ENCODE measurements at regions not wholly inside any gene's neighbourhood (a gene's known extent, or its start where the extent isn't known, plus 50 kb on each side); places are given as distances from the start of the nearest gene placed in this dataset.

- no peak overlapping the region for H2BK20ac ChIP-seq (ENCODE audit: low read length)
- no peak for DNase-seq (ENCODE audit: low read depth in 1 of 2, low spot score in 2 of 2)
- H3K4me2 ChIP-seq (ENCODE audit: insufficient read depth in 1 of 2, low read depth in 2 of 2, low read length in 2 of 2), result no peak overlapping the region
- H2AFZ ChIP-seq (ENCODE audit: low read length), result no peak overlapping the region
- H4K91ac ChIP-seq (replicated peaks; ENCODE audit: insufficient read length, low read length), result no peak overlapping the region
- H3K14ac ChIP-seq (ENCODE audit: insufficient read length), result no peak overlapping the region
- no peaks in the 10 kb centered on the region for H4K20me1 ChIP-seq (replicated peaks in 1 of 2; ENCODE audit: control insufficient read depth in 1 of 2, insufficient read depth in 2 of 2, low read length in 2 of 2)
- H3K4ac ChIP-seq (replicated peaks; ENCODE audit: insufficient read length, low read depth, low read length), result no peak overlapping the region
- no peak overlapping the region for H2BK12ac ChIP-seq (ENCODE audit: low read depth, low read length)
- H2AK5ac ChIP-seq (ENCODE audit: low read depth, low read length), result no peak overlapping the region
- H3K56ac ChIP-seq (replicated peaks; ENCODE audit: insufficient read length, low read depth, low read length), result no peak overlapping the region
- no peaks in the 10 kb centered on the region for H3K36me3 ChIP-seq (ENCODE audit: control insufficient read depth in 2 of 4, insufficient read depth in 4 of 4, low read length in 3 of 4)
- no peaks in the 10 kb centered on the region for H3K79me1 ChIP-seq (ENCODE audit: low read depth, low read length)
- no peak overlapping the region for H3K9ac ChIP-seq (replicated peaks in 1 of 4; ENCODE audit: extremely low read depth in 1 of 4, low read depth in 3 of 4, low read length in 3 of 4)
- H2BK120ac ChIP-seq (replicated peaks; ENCODE audit: low read depth, low read length), result no peak overlapping the region
- WGBS, 2 experiments (ENCODE audit: extremely low coverage in 1 of 2, insufficient coverage in 1 of 2, insufficient read length in 1 of 2, insufficient replicate concordance in 2 of 2, low coverage in 1 of 2, low lambda C conversion rate in 2 of 2, missing lambda C conversion rate in 1 of 2), result 62% methylated on average over 3 of the region's 3 CpGs; no CpG with 5 or more reads in 1 of the 2 experiments
- no peak overlapping the region for H3K4me3 ChIP-seq (ENCODE audit: extremely low read depth in 1 of 4, insufficient read depth in 2 of 4, low read depth in 3 of 4, low read length in 4 of 4)
- no peak overlapping the region for H2BK5ac ChIP-seq (ENCODE audit: low read depth, low read length)
- CTCF ChIA-PET (ENCODE audit: partially characterized antibody), result interaction anchor here (1.5 kb wide), 1 partner anchor 12 kb away, joined by 3 read pairs; no protein-coding TSS in a partner anchor
- no peak overlapping the region for H4K5ac ChIP-seq (ENCODE audit: insufficient read length, low read depth, low read length)
- no peak overlapping the region for H3K18ac ChIP-seq (ENCODE audit: extremely low read depth, low read length)
- H3K27ac ChIP-seq (ENCODE audit: low read depth, low read length), result no peak overlapping the region
- POLR2A ChIA-PET (ENCODE audit: partially characterized antibody), result interaction anchor here (1.2 kb wide), 1 partner anchor 11 kb away, joined by 3 read pairs; no protein-coding TSS in a partner anchor
- no peaks in the 10 kb centered on the region for H3K79me2 ChIP-seq (ENCODE audit: control insufficient read depth in 1 of 2, insufficient read depth in 2 of 2, low read length in 2 of 2)
- no peaks in the 10 kb centered on the region for H3K9me3 ChIP-seq (ENCODE audit: insufficient read depth in 2 of 2, low read depth in 1 of 2, low read length in 1 of 2)
- H3K27me3 ChIP-seq (replicated peaks in 1 of 4; ENCODE audit: control insufficient read depth in 3 of 4, extremely low read depth in 1 of 4, insufficient read depth in 3 of 4, low read length in 3 of 4), result no peaks in the 10 kb centered on the region
- H2BK15ac ChIP-seq (ENCODE audit: low read length), result no peak overlapping the region
- no peak overlapping the region for H3K23ac ChIP-seq (ENCODE audit: insufficient read length)
- no peak overlapping the region for H4K8ac ChIP-seq (ENCODE audit: extremely low read depth, insufficient read depth, low read length)
- H3K4me1 ChIP-seq (replicated peaks in 1 of 4; ENCODE audit: control insufficient read depth in 3 of 4, insufficient read depth in 4 of 4, low read length in 3 of 4), result peaks cover 0 to 11% (median 1%) of the 10 kb centered on the region in 4 experiments; a peak in 3 of 7 replicates
- H3K23me2 ChIP-seq (ENCODE audit: low read depth, low read length), result no peaks in the 10 kb centered on the region
- no peak for FAIRE-seq
- TF ChIP-seq FOSL1 (IDR thresholded peaks at IDR 0.05; ENCODE audit: insufficient read depth, low read depth, low read length), result no peak
- no peak for TF ChIP-seq CTCF (IDR thresholded peaks at IDR 0.05; ENCODE audit: control extremely low read depth in 1 of 3, insufficient read depth in 1 of 3, low read depth in 1 of 3, low read length in 3 of 3)
- no peak for TF ChIP-seq KDM4A (IDR thresholded peaks at IDR 0.05; ENCODE audit: low read depth, low read length, severe bottlenecking)
- TF ChIP-seq BCL11A (IDR thresholded peaks at IDR 0.05; ENCODE audit: low read depth in 2 of 2, low read length in 2 of 2), result no peak
- TF ChIP-seq SIN3A (conservative IDR thresholded peaks at IDR 0.05 in 1 of 2, IDR thresholded peaks at IDR 0.05 in 1 of 2; ENCODE audit: low read depth in 1 of 2, low read length in 2 of 2), result no peak
- no peak for TF ChIP-seq SP1 (IDR thresholded peaks at IDR 0.05; ENCODE audit: low read depth, low read length)
- no peak for TF ChIP-seq CBX5 (IDR thresholded peaks at IDR 0.05; ENCODE audit: low read depth, low read length)
- no peak for TF ChIP-seq TBP (IDR thresholded peaks at IDR 0.05; ENCODE audit: low read depth, low read length)
- TF ChIP-seq SIRT6 (IDR thresholded peaks at IDR 0.05; ENCODE audit: low read length), result no peak
- TF ChIP-seq BACH1 (IDR thresholded peaks at IDR 0.05; ENCODE audit: low read length), result no peak
- no peak for TF ChIP-seq CHD1 (IDR thresholded peaks at IDR 0.05; ENCODE audit: low read depth, low read length)
- no peak for TF ChIP-seq POU5F1 (IDR thresholded peaks at IDR 0.05; ENCODE audit: low read depth, low read length)
- TF ChIP-seq GTF2F1 (IDR thresholded peaks at IDR 0.05; ENCODE audit: borderline replicate concordance, low read depth, low read length), result no peak
Measured at GRCh38 chr9:28929433-28929832, 1356.2 kb upstream of the C9orf72 start.
